GM21526 (cell line): ENCODE measurements at regions not wholly inside any gene's neighbourhood (a gene's known extent, or its start where the extent isn't known, plus 50 kb on each side); places are given as distances from the start of the nearest gene placed in this dataset.
"Not testable (repeated sequence)": the region's sequence is repeated elsewhere in the genome, so short reads cannot be mapped to it uniquely, and the experiment has no call there.

Source experiments
- ATAC-seq: cut with Tn5 transposase; IDR thresholded peaks from one replicate; pipeline ENCODE4 v1.9.1; 2021; ENCODE audit warnings: moderate library complexity; ENCODE audit not compliant: unreplicated experiment, low FRiP score

DNA sequence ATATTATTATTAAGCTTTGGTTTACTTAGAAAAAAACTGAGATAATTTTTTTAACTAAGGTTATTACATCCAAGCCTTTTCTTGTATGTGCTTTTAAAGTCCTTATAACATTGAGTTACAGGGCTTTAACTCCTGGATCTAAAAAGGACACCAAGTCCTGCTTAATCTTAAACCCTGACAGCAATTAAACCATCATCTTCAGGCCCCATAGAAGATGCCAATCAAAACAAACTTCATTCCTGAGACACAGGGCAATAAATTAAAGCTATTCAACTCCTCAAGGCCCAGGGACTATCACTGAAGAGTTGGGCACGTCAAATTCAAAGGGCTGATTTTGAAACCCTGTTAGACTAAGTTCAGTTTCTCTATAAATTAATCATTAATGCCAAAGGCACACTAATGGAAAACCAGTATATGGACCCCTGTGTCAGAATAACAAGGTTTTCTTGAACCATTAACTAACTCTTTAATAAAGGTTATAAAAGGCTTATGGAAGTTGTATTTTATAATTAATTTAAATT, 1152.6 kb downstream of the NSUN3 start:
- no peak for ATAC-seq

- ATAC-seq: no peak
Observed at GRCh38 chr3:95217661-95218060, 1154.8 kb downstream of the NSUN3 start.

DNA sequence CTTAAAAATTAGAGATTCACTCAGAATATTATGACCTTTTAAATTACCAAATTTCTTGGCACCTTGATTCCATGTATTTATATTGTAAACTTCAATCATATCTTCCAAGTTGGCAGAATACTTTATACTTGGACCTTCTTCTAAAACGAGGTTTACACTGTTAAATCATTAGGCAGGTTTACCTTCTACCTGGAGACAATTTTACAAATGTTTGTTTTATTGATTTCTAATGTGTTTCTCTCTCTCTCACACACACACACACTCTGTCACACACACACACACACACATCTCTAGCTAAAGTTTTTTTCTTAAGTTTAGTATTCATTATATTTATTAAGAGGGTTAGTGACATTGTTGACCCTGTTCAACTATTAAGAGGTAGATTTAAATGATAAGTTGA, 1155.6 kb downstream of the NSUN3 start:
- ATAC-seq: no peak

- no peak for ATAC-seq
Observed at GRCh38 chr3:95226437-95226836, 1163.6 kb downstream of the NSUN3 start.

GRCh38 chr3:95227092-95227491, 1164.2 kb downstream of the NSUN3 start:
- ATAC-seq: no peak

DNA sequence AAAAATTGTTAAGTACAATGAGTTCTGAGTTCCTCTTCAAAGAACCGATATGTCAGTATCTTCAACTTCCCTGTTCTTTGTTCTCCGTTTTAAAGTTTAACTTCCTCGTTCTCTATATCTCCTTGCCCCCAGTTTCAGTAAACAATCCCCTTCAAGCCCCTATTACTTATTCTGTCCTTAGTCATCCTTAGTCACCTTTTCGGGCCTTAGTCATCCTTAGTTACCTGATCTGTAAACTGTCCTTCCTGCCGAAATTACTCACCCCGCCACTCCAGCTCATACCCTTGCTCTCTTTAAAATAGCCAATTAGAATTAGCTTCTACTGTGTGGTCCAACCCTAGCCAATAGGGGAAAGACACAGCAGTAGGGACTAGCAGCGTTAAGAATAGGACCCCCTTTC, 1165.6 kb downstream of the NSUN3 start:
- ATAC-seq: no peak

DNA sequence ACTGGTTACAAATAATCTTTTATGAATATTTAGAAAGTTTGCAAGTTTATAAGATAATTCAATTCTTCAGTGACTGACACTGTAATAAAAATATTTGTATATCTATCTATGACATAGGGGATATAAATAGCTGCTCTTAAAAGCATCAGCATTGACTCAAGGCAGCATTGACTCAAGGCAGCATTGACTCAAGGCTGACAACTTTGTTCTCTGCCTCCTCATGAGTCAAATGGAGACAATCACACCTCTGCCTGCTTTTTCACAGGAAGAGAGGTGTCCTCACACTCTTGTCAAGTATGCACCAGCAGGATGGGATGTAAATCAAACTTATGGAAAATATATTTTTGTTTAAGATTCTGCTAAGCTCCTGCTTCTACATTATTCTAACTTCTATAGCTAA, 1173.1 kb downstream of the NSUN3 start:
- no peak for ATAC-seq

DNA sequence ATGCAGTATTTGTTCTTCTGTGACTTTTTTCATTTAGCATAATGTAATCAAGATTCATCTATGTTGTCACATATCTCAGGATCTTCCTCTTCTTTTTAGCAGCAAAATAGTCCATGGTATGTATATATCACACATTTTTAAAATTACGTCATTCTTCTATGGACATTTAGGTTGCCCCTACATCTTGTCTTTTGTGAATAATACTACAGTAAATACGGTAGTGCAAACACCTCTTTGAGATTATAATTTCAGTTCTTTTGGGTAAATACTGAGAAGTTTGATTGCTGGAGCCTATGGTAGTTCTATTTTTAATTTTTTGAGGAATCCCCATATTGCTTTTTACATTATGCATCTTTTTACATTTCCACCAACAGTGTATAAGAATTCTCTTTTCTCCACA, 1174.9 kb downstream of the NSUN3 start:
- ATAC-seq: no peak

DNA sequence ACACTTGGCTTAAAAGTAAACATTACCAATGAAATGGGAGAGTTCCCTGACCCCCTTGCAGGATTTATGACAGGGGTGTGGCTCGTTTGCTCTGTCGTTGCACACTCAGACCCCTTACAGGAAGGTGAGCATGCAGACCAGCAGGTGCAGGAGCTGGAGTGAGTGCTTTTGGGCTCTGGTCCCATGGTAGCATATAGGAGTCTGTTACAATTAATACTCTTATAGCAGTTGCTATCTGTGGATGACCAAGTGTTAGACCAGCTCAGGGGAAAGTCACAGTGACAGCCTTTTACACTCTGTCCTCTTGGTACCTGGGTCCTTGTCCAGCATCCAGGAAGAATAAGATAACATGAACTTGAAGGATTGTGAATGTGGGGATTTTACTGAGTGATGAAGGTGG, 1177.5 kb downstream of the NSUN3 start:
- no peak for ATAC-seq

GRCh38 chr3:95241256-95241655, 1178.4 kb downstream of the NSUN3 start:
- ATAC-seq: not testable (repeated sequence)

- ATAC-seq: no peak
Observed at GRCh38 chr3:95246413-95246812, 1183.6 kb downstream of the NSUN3 start.

DNA sequence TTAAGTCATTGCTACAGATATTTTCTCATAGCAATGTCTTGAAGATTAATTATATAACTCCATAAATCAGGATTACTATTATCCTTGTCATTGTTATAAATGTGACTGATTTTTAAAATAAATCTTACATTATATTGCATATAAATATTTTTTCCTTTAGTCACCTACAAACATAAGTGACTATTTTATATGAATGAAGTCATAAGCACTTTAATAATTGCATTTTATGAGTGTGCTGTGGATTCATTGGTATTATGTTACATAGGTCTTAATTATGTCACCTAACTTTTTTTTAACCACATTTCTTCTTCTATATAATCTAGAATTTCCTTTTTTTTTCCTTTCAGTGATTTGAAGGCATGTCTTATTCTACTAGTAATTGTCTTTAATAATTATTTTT, 1191.2 kb downstream of the NSUN3 start:
- no peak for ATAC-seq

- ATAC-seq: no peak
Observed at GRCh38 chr3:95254758-95255157, 1191.9 kb downstream of the NSUN3 start.

- no peak for ATAC-seq
Observed at GRCh38 chr3:95265129-95265528, 1202.3 kb downstream of the NSUN3 start.

DNA sequence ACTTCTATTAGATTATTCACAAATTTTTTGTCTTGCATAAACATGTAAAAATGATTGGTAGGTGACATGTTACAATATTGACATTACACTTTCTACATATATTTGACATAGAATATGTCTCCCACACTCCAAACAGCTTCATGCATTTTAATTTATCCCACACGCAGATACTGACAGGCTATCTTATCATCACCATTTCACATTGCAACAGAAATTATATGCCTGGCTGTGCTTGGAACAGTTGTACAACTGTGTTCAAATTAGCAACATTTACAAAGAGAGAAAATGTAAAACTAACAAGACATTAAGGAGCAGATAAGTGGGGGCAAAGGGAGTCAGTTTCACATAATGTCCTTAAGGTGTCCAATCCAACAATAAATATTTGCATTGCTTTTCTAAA, 1208.5 kb downstream of the NSUN3 start:
- ATAC-seq: no peak

GRCh38 chr3:95272166-95272565, 1209.3 kb downstream of the NSUN3 start:
- ATAC-seq: no peak

DNA sequence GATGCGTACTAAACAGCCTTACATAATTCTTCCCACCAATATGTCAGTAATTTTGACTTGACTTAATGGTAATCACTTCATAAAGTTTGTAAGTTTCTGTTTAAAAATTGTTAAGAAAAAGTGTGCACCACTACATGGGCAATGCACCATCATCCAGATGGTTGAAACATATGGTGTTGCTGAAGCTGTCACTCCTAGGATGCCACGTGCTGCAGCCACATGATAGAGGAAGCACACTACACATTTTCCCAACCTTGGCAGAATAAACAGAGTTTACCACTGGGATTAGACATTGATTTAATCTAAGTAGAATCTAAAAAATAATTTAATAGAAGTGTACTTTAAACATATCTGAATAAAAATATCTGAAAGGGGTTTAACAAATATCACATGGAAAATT, 1209.9 kb downstream of the NSUN3 start:
- no peak for ATAC-seq

- no peak for ATAC-seq
Observed at GRCh38 chr3:95277613-95278012, 1214.8 kb downstream of the NSUN3 start.

GRCh38 chr3:95280711-95281352, 1218.0 kb downstream of the NSUN3 start:
- ATAC-seq: no peak

DNA sequence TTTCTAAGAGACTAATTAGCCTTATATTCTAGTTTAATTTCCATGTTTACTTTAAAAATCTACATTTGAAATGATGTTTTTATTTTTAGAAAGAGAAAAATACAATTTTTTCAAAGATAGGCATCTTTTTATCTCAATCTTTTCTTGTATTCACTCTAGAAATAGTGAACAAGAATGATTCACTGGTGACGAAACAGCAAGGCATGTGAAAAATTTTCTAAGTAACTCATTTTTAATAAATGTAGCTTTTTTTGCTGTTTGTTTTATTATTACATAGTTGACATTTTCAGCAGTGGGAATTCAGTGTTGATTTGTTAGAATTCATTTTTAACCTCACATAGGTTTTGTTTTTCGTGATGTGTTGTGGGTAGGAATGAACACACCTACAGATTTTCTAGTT, 1226.4 kb downstream of the NSUN3 start:
- ATAC-seq: no peak

DNA sequence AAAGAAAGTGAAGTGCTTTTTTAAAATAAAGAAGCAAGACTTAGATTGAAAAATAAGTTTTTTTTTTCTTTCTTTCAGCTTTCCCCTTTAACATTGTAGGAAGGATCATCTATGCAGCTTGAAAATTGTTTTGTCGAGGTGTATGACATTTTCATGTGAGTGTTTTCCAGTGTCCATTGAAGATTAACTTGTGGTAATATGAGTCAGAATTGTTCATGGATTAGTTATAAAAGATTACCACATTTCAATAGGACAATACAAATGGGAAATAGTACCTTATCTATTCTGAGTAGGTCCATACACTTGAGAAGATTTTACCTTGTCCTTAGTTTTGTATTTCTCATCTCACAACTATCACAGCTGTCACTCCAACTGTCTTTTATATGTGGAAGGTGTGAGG, 1234.7 kb downstream of the NSUN3 start:
- ATAC-seq: no peak

DNA sequence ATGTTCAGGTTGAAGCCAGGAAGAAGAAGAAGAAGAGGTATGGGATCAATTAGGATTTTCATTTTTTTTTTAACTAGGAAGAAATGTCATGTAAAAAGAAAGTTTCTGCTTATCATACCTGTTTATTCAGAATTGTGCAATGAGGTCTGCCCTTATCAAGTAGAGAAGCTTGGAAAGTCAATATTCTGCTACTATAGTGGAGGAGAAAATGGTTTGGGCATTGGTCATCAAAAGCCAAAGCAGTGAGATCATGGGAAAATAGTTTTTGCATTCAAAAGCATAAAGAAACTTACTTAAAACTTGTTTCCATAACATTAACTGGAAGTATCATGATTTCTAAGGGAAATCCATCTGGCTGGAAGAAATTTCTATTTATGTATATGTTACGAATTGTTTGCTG, 1239.2 kb downstream of the NSUN3 start:
- ATAC-seq: no peak

DNA sequence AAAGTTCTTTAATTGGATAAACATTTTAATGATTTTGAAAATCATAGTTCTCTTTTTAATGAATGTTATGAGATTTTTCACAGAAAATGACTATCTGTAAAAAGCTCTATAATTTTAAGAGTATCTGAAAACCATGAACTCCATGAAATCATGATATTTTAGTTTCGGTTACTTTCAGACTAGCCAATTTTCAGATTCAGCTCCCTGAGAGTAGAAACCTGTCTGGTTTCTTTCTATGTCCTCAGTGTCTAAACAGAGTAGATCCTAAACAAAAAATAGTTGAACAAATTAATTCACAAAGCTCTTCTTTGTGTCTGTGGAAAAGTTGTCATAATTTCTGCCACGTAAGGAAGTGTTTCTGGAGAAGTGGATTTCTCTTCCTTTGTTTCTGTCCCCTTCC, 1247.7 kb downstream of the NSUN3 start:
- ATAC-seq: no peak
